Caco-2 (cell line): ENCODE measurements at regions not wholly inside any gene's neighbourhood (a gene's known extent, or its start where the extent isn't known, plus 50 kb on each side); places are given as distances from the start of the nearest gene placed in this dataset.

Experiments used
- BruUV-seq: library from RNA; stranded (reverse); fragments of 400-500 nt; replicated peaks from 2 replicates; lab custom pipeline; 2021; lab: Mats Ljungman, UMichigan
- CTCF ChIA-PET: fragments of 300-600 bp; sonication (Branson Sonifier 250); formaldehyde crosslinking; loops from one replicate; lab custom pipeline; 2022; ENCODE audit warnings: antibody characterized with exemption; lab: Charles Lee
- POLR2A ChIA-PET: fragments of 300-600 bp; sonication (Branson Sonifier 250); formaldehyde crosslinking; loops from one replicate; lab custom pipeline; 2022; ENCODE audit warnings: antibody characterized with exemption; lab: Charles Lee
- DNase-seq, 2 experiments: peaks; one replicate each; pipeline versions ENCODE4 v3.0.0 to v3.0.0-alpha.2; 2020 to 2022
- H3K27me3 ChIP-seq: replicated peaks from 2 replicates; pipeline ENCODE4 v1.6.0; 2011; ENCODE audit warnings: low read length; ENCODE audit not compliant: control insufficient read depth, insufficient read depth
- H3K36me3 ChIP-seq: 2 replicates; pipeline ENCODE4 v1.5.1; 2011; ENCODE audit warnings: low read length; ENCODE audit not compliant: control insufficient read depth, insufficient read depth
- H3K4me1 ChIP-seq: fragments of 250-450 bp; sonication (Bioruptor Pico); 2 replicates; pipeline ENCODE4 v1.5.1; 2020; ENCODE audit warnings: mild to moderate bottlenecking
- H3K4me3 ChIP-seq: 2 replicates; pipeline ENCODE4 v1.5.1; 2011; ENCODE audit warnings: low read depth, mild to moderate bottlenecking, control low read depth, low read length
- H3K9me3 ChIP-seq: fragments of 250-450 bp; sonication (Bioruptor Pico); 2 replicates; pipeline ENCODE4 v1.5.1; 2020; ENCODE audit warnings: mild to moderate bottlenecking, moderate library complexity
- H3K27ac Mint-ChIP-seq: one replicate; pipeline ENCODE4 v1.8.0; 2022; ENCODE audit warnings: mixed read lengths; ENCODE audit not compliant: unreplicated experiment
- H3K27me3 Mint-ChIP-seq: one replicate; pipeline ENCODE4 v1.8.0; 2022; ENCODE audit warnings: mixed read lengths; ENCODE audit not compliant: insufficient read depth, unreplicated experiment
- H3K36me3 Mint-ChIP-seq: one replicate; pipeline ENCODE4 v1.8.0; 2022; ENCODE audit warnings: mild to moderate bottlenecking, mixed read lengths; ENCODE audit not compliant: insufficient read depth, unreplicated experiment
- H3K4me1 Mint-ChIP-seq: one replicate; pipeline ENCODE4 v1.8.0; 2022; ENCODE audit warnings: low read depth, mixed read lengths; ENCODE audit not compliant: unreplicated experiment
- H3K4me3 Mint-ChIP-seq: one replicate; pipeline ENCODE4 v1.8.0; 2022; ENCODE audit warnings: mild to moderate bottlenecking, moderate library complexity, mixed read lengths; ENCODE audit not compliant: unreplicated experiment
- H3K9me3 Mint-ChIP-seq: one replicate; pipeline ENCODE4 v1.8.0; 2022; ENCODE audit warnings: mixed read lengths; ENCODE audit not compliant: unreplicated experiment
- intact Hi-C: fragments of 100-400 bp; cut with micrococcal nuclease; formaldehyde crosslinking; loops from one replicate; pipeline ENCODE4 v1.10.0; 2022; ENCODE audit not compliant: unreplicated experiment
- TF ChIP-seq, protein P1 (sequence below), 2 experiments: fragments of 200-600 bp in 1 of 2; IDR thresholded peaks; 1 replicate in 1 of 2; 2 replicates in 1 of 2; pipeline versions ENCODE4 v1.5.1 to v1.8.0; 2011 to 2022; ENCODE audit warnings: antibody characterized with exemption in 1 of 2, control low read depth in 1 of 2, inconsistent platforms in 1 of 2, low read depth in 1 of 2, low read length in 1 of 2, mild to moderate bottlenecking in 1 of 2, moderate library complexity in 1 of 2; ENCODE audit not compliant: insufficient read depth in 1 of 2, severe bottlenecking in 1 of 2, unreplicated experiment in 1 of 2

DNA sequence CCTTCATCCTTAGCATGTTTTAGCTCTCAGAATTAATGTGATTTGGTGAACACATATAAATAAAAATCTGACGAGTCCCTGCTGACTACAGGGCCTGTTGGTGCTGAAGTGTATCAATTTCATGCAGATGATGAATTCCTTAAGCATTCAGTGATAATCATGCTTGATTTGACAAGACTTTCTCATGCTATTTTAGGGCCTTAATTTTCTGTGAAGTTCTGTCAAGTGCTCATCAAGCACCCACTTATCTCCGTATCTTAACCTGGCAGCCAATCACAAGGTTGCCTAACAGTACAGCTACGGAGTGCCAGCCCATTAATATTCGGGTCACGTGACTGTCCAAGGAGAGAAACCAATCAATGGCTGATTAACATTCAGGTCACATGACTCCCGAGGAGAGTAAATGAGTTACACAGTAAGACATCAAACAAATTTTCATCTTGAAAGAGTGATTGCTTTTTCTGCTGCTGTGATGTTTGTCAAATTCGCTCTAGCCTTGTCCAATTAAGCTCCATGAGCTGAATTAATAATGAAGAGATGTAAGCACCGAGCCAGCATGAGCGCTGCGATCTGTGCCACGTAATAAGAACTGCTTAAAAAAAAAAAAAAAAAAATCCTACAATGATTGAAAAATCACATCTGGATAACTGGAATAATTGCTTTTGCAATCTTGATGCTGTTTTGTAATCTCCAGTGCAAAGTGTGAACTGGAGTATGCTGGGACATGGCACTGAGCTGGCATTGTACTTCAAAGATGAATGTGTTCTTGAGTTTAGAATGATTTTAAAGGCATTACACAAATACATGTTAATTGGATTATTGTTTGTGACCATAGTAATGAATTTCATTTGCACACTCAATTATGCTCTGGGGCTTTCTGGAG is 104.3 kb upstream of the SPATA31D4 start:
- CTCF ChIA-PET: no interaction called here
- intact Hi-C loops: no loop called here
- H3K9me3 ChIP-seq: no peaks in the 10 kb centered on the region
- H3K4me1 ChIP-seq: 0 out of 2 replicates have a peak, but pooled peaks cover 5% of the 10 kb centered on the region
- no peaks in the 10 kb centered on the region for H3K27me3 ChIP-seq
- Mint-ChIP-seq H3K9me3 (no peaks in the 10 kb centered on the region), H3K27ac (no peak overlapping the region), H3K4me1 (peaks cover 22% of the 10 kb centered on the region), H3K36me3 (no peaks in the 10 kb centered on the region), H3K4me3 (no peak overlapping the region), H3K27me3 (no peaks in the 10 kb centered on the region)
- TF ChIP-seq, protein P1, sequence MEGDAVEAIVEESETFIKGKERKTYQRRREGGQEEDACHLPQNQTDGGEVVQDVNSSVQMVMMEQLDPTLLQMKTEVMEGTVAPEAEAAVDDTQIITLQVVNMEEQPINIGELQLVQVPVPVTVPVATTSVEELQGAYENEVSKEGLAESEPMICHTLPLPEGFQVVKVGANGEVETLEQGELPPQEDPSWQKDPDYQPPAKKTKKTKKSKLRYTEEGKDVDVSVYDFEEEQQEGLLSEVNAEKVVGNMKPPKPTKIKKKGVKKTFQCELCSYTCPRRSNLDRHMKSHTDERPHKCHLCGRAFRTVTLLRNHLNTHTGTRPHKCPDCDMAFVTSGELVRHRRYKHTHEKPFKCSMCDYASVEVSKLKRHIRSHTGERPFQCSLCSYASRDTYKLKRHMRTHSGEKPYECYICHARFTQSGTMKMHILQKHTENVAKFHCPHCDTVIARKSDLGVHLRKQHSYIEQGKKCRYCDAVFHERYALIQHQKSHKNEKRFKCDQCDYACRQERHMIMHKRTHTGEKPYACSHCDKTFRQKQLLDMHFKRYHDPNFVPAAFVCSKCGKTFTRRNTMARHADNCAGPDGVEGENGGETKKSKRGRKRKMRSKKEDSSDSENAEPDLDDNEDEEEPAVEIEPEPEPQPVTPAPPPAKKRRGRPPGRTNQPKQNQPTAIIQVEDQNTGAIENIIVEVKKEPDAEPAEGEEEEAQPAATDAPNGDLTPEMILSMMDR (IDR thresholded peaks at IDR 0.05; ENCODE audit: insufficient read depth in 1 of 2, low read depth in 1 of 2, low read length in 1 of 2, severe bottlenecking in 1 of 2, unreplicated experiment in 1 of 2): no peak
- POLR2A ChIA-PET: no interaction called here
- no peak overlapping the region for H3K4me3 ChIP-seq
- no peak for DNase-seq
- no TSS peak for BruUV-seq
- H3K36me3 ChIP-seq: no peaks in the 10 kb centered on the region

GRCh38 chr9:81824802-81825730 is 103.2 kb upstream of the SPATA31D4 start:
- Histone ChIP-seq H3K4me3 (no peak overlapping the region), H3K9me3 (no peaks in the 10 kb centered on the region), H3K36me3 (no peaks in the 10 kb centered on the region), H3K27me3 (no peaks in the 10 kb centered on the region), H3K4me1 (no peaks in the 10 kb centered on the region)
- DNase-seq: no peak
- H3K9me3 Mint-ChIP-seq: no peaks in the 10 kb centered on the region
- intact Hi-C loops: no loop called here
- BruUV-seq: no TSS peak
- TF ChIP-seq, protein P1 (IDR thresholded peaks at IDR 0.05; ENCODE audit: insufficient read depth in 1 of 2, low read depth in 1 of 2, low read length in 1 of 2, severe bottlenecking in 1 of 2, unreplicated experiment in 1 of 2): no peak
- no peak overlapping the region for H3K27ac Mint-ChIP-seq
- ChIA-PET CTCF (no interaction called here), POLR2A (no interaction called here)
- H3K4me1 Mint-ChIP-seq: peaks cover 14% of the 10 kb centered on the region
- no peaks in the 10 kb centered on the region for H3K36me3 Mint-ChIP-seq
- H3K27me3 Mint-ChIP-seq: no peaks in the 10 kb centered on the region
- H3K4me3 Mint-ChIP-seq: no peak overlapping the region

GRCh38 chr9:81825846-81826516 is 102.2 kb upstream of the SPATA31D4 start:
- Histone ChIP-seq H3K9me3 (no peaks in the 10 kb centered on the region), H3K4me1 (no peaks in the 10 kb centered on the region), H3K27me3 (no peaks in the 10 kb centered on the region), H3K4me3 (no peak overlapping the region), H3K36me3 (no peaks in the 10 kb centered on the region)
- DNase-seq: no peak
- no TSS peak for BruUV-seq
- Mint-ChIP-seq H3K9me3 (no peaks in the 10 kb centered on the region), H3K4me1 (peaks cover 8% of the 10 kb centered on the region), H3K27me3 (no peaks in the 10 kb centered on the region), H3K36me3 (no peaks in the 10 kb centered on the region), H3K27ac (no peak overlapping the region), H3K4me3 (no peak overlapping the region)
- intact Hi-C loops: no loop called here
- TF ChIP-seq, protein P1 (IDR thresholded peaks at IDR 0.05; ENCODE audit: insufficient read depth in 1 of 2, low read depth in 1 of 2, low read length in 1 of 2, severe bottlenecking in 1 of 2, unreplicated experiment in 1 of 2): no peak
- ChIA-PET CTCF (no interaction called here), POLR2A (no interaction called here)
